K562 (cell line): ENCODE measurements at regions not wholly inside any gene's neighbourhood (a gene's known extent, or its start where the extent isn't known, plus 50 kb on each side); places are given as distances from the start of the nearest gene placed in this dataset.

ENCODE experiments used
- ATAC-seq: fragments of 200-7000 bp; cut with Tn5 transposase; 3 replicates; pipeline ENCODE4 v1.9.1; 2020; ENCODE audit warnings: moderate library complexity
- BruUV-seq: library from RNA; stranded (reverse); fragments of 400-500 nt; replicated peaks from 2 replicates; lab custom pipeline; 2021; lab: Mats Ljungman, UMichigan
- CTCF ChIA-PET: fragments of 300-600 bp; formaldehyde crosslinking; extraction: SDS; loops from one replicate; lab custom pipeline; 2021; ENCODE audit warnings: low intra/inter-chr PET ratio; lab: Yijun Ruan, JAX
- POLR2A ChIA-PET: fragments of 300-600, 350-650 bp; sonication (Branson Sonifier 250); formaldehyde crosslinking; extraction: SDS; loops from one replicate; lab custom pipeline; 2021; ENCODE audit warnings: antibody characterized with exemption, inconsistent platforms; lab: Yijun Ruan, JAX
- DNase-seq, 4 experiments: peaks; one replicate each; pipeline versions ENCODE4 v3.0.0 to v3.0.0-alpha.2; 2011 to 2018; ENCODE audit warnings: low spot score in 3 of 4, mixed read lengths in 3 of 4; ENCODE audit errors: extremely low read depth in 1 of 4
- FAIRE-seq: peaks from 2 replicates; lab custom pipeline; 2011; peaks lifted over from hg19 to GRCh38; lab: Jason Lieb, UNC
- H2AFZ ChIP-seq: 2 replicates; pipeline ENCODE4 v1.6.0; 2011; ENCODE audit warnings: low read depth, low read length, control low read depth, inconsistent platforms
- H3K27ac ChIP-seq: fragments of 200-600 bp; 3 replicates; pipeline ENCODE4 v1.8.0; 2011; ENCODE audit warnings: low read depth, mild to moderate bottlenecking, control low read depth, inconsistent platforms, low read length, moderate library complexity, mixed read lengths; ENCODE audit errors: extremely low read depth
- H3K27me3 ChIP-seq, 2 experiments: fragments of 300-600 bp in 1 of 2; 2 replicates in 1 of 2; 3 replicates in 1 of 2; pipeline versions ENCODE4 v1.6.0 to v1.8.0; 2011; ENCODE audit warnings: inconsistent platforms in 2 of 2, low read length in 2 of 2, mild to moderate bottlenecking in 1 of 2, mixed read lengths in 1 of 2, moderate library complexity in 1 of 2; ENCODE audit not compliant: control insufficient read depth in 2 of 2, insufficient read depth in 2 of 2
- H3K36me3 ChIP-seq: fragments of 300-600 bp; 3 replicates; pipeline ENCODE4 v1.8.0; 2011; ENCODE audit warnings: mild to moderate bottlenecking, low read length, inconsistent platforms; ENCODE audit not compliant: control insufficient read depth, insufficient read depth
- H3K4me1 ChIP-seq, 2 experiments: fragments of 200-600 bp in 1 of 2; replicated peaks in 1 of 2; 2 replicates in 1 of 2; 3 replicates in 1 of 2; pipeline versions ENCODE4 v1.5.1 to v1.8.0; 2011; ENCODE audit warnings: inconsistent platforms in 2 of 2, low read length in 2 of 2, mild to moderate bottlenecking in 1 of 2, mixed read lengths in 1 of 2, moderate library complexity in 1 of 2; ENCODE audit not compliant: control insufficient read depth in 2 of 2, insufficient read depth in 2 of 2
- H3K4me2 ChIP-seq: 2 replicates; pipeline ENCODE4 v1.6.1; 2011; ENCODE audit warnings: low read length, control low read depth, inconsistent platforms, mixed read lengths; ENCODE audit not compliant: insufficient read depth
- H3K4me3 ChIP-seq: fragments of 200-600 bp; sonication (generic), shearing (Covaris generic); 2 replicates; pipeline ENCODE4 v1.5.1; 2016; ENCODE audit warnings: control low read depth, inconsistent platforms
- H3K79me2 ChIP-seq: fragments of 200-600 bp; 3 replicates; pipeline ENCODE4 v1.8.0; 2011; ENCODE audit warnings: low read length, inconsistent platforms; ENCODE audit not compliant: control insufficient read depth, insufficient read depth
- H3K9ac ChIP-seq, 2 experiments: 2 replicates each; pipeline versions ENCODE4 v1.6.0 to v1.6.1; 2011; ENCODE audit warnings: low read depth in 2 of 2, low read length in 2 of 2, control low read depth in 1 of 2, inconsistent platforms in 1 of 2, mild to moderate bottlenecking in 1 of 2, mixed read lengths in 1 of 2; ENCODE audit not compliant: insufficient read depth in 1 of 2
- H3K9me1 ChIP-seq: one replicate; pipeline ENCODE4 v1.6.0; 2011; ENCODE audit warnings: inconsistent platforms, mild to moderate bottlenecking, low read length, moderate library complexity; ENCODE audit not compliant: control insufficient read depth, insufficient read depth
- H3K9me3 ChIP-seq: replicated peaks from 2 replicates; pipeline ENCODE4 v1.5.1; 2011; ENCODE audit warnings: low read depth, low read length, inconsistent platforms; ENCODE audit not compliant: control insufficient read depth, insufficient read depth
- H4K20me1 ChIP-seq: replicated peaks from 2 replicates; pipeline ENCODE4 v1.6.1; 2011; ENCODE audit warnings: low read length, inconsistent platforms, mixed read lengths; ENCODE audit not compliant: control insufficient read depth, insufficient read depth
- ARNT ChIP-seq, 2 experiments: fragments of 450-650 bp; IDR thresholded peaks; 2 replicates each; pipeline ENCODE4 v1.6.1; 2016; ENCODE audit warnings: mild to moderate bottlenecking in 1 of 2
- ETV6 ChIP-seq, 3 experiments: fragments of 150-350 bp in 1 of 3; sonication (generic) in 1 of 3; formaldehyde crosslinking in 1 of 3; IDR thresholded peaks; 2 replicates each; pipeline versions ENCODE4 v1.6.1 to v1.8.0; 2014 to 2022; ENCODE audit warnings: borderline replicate concordance in 2 of 3, low read depth in 2 of 3, antibody characterized with exemption in 1 of 3, low read length in 1 of 3, mild to moderate bottlenecking in 1 of 3, missing genetic modification reagents in 1 of 3
- HMG20A ChIP-seq: fragments of 450-650 bp; formaldehyde crosslinking; conservative IDR thresholded peaks from 2 replicates; pipeline ENCODE4 v1.4.0; 2020; ENCODE audit warnings: mild to moderate bottlenecking, mixed read lengths
- ILF3 ChIP-seq: fragments of 450-650 bp; IDR thresholded peaks from 2 replicates; pipeline ENCODE4 v1.6.1; 2018; ENCODE audit warnings: antibody characterized with exemption, mild to moderate bottlenecking, moderate library complexity, borderline replicate concordance
- JUND ChIP-seq, 2 experiments: IDR thresholded peaks; 2 replicates in 1 of 2; 3 replicates in 1 of 2; pipeline ENCODE4 v1.6.1; 2011; ENCODE audit warnings: borderline replicate concordance in 2 of 2, low read depth in 2 of 2, low read length in 2 of 2, improper control_type of control experiment in 1 of 2, missing biosample characterization in 1 of 2, missing genetic modification characterization in 1 of 2, missing genetic modification reagents in 1 of 2
- NFRKB ChIP-seq: fragments of 450-650 bp; IDR thresholded peaks from 2 replicates; pipeline ENCODE4 v1.6.1; 2016; ENCODE audit warnings: low read depth
- NFXL1 ChIP-seq: fragments of 450-650 bp; formaldehyde crosslinking; IDR thresholded peaks from 2 replicates; pipeline ENCODE4 v1.4.0; 2021; ENCODE audit warnings: mild to moderate bottlenecking
- NUFIP1 ChIP-seq: fragments of 450-650 bp; IDR thresholded peaks from 2 replicates; pipeline ENCODE4 v1.6.1; 2018; ENCODE audit not compliant: partially characterized antibody
- SAP30 ChIP-seq: fragments of 200-600 bp; sonication (generic); IDR thresholded peaks from 2 replicates; pipeline ENCODE4 v1.6.1; 2012; ENCODE audit warnings: borderline replicate concordance, low read depth, mild to moderate bottlenecking, moderate library complexity, low read length, control low read depth, inconsistent platforms; ENCODE audit not compliant: insufficient read depth, poor library complexity, severe bottlenecking
- SIN3A ChIP-seq, 2 experiments: fragments of 150-350 bp in 1 of 2; IDR thresholded peaks; 2 replicates each; pipeline ENCODE4 v1.6.1; 2011 to 2016; ENCODE audit warnings: borderline replicate concordance in 2 of 2, low read depth in 2 of 2, low read length in 2 of 2, mild to moderate bottlenecking in 2 of 2, moderate library complexity in 2 of 2; ENCODE audit not compliant: control insufficient read depth in 1 of 2
- STAT5B ChIP-seq: fragments of 250-450 bp; sonication (Bioruptor Pico); IDR thresholded peaks from 2 replicates; pipeline ENCODE4 v1.8.0; 2021; ENCODE audit warnings: mild to moderate bottlenecking, inconsistent platforms
- ZKSCAN8 ChIP-seq: fragments of 200-800 bp; sonication (Bioruptor generic); IDR thresholded peaks from 2 replicates; pipeline ENCODE4 v1.6.1; 2016; ENCODE audit warnings: missing genetic modification characterization, missing compliant biosample characterization
- ZNF165 ChIP-seq: fragments of 250-450 bp; sonication (Bioruptor Pico); IDR thresholded peaks from 2 replicates; pipeline ENCODE4 v1.4.0; 2020; ENCODE audit warnings: borderline replicate concordance
- ZNF239 ChIP-seq: fragments of 250-450 bp; sonication (Bioruptor Pico); IDR thresholded peaks from 2 replicates; pipeline ENCODE4 v1.4.0; 2020; ENCODE audit warnings: mild to moderate bottlenecking
- ZNF282 ChIP-seq: sonication (generic); formaldehyde crosslinking; IDR thresholded peaks from 2 replicates; pipeline ENCODE4 v1.8.1; 2023; ENCODE audit warnings: missing genetic modification reagents
- ZNF354B ChIP-seq: fragments of 250-450 bp; sonication (Bioruptor Pico); IDR thresholded peaks from 2 replicates; pipeline ENCODE4 v1.4.0; 2020
- ZNF76 ChIP-seq: fragments of 250-450 bp; sonication (Bioruptor Pico); IDR thresholded peaks from 2 replicates; pipeline ENCODE4 v1.4.0; 2020; ENCODE audit warnings: mild to moderate bottlenecking, moderate library complexity, borderline replicate concordance
- ZNF785 ChIP-seq: fragments of 250-450 bp; sonication (Bioruptor Pico); IDR thresholded peaks from 2 replicates; pipeline ENCODE4 v1.4.0; 2020; ENCODE audit warnings: mild to moderate bottlenecking
- WGBS: fragments of 100-300 bp; shearing (Covaris generic); methylation state at CpG from one replicate; pipeline ENCODE4 v1.1.6; 2016; ENCODE audit warnings: low coverage, mixed read lengths; ENCODE audit not compliant: insufficient coverage; ENCODE audit errors: missing lambda C conversion rate; 5-methylcytosine and 5-hydroxymethylcytosine counted together
- in situ Hi-C: fragments of 300-500 bp; cut with MboI; formaldehyde crosslinking; loops from 4 replicates; pipeline ENCODE4 v1.15.0; 2018; ENCODE audit warnings: inconsistent platforms, mixed read lengths
- intact Hi-C: fragments of 100-400 bp; cut with micrococcal nuclease; formaldehyde crosslinking; loops from 2 replicates; pipeline ENCODE4 v1.14.2; 2022
- TF ChIP-seq, protein P1 (sequence below): sonication (generic); formaldehyde crosslinking; IDR thresholded peaks from 2 replicates; pipeline ENCODE4 v1.8.0; 2022; ENCODE audit warnings: mild to moderate bottlenecking, missing genetic modification reagents

DNA sequence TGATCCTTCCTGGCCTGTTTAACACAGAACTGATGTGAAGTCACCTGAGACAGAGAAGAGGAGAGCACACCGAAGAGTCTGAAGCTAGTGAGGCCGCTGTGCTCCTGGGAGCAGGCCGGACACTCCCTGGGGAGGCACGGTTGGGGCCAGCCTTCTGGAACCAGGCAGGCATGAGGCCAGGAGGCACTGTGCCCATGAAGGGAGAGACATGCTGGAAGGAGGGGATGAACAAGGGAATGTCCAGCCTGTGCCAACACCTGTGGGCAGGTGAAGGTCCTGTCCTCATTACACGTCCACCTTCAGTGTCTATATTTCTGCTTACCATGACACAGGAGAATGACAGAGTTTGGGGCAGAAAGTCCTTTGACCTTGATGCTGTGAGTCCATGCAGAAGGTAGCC is 183.8 kb upstream of the S1PR3 start:
- no peak for ATAC-seq
- TF ChIP-seq NFRKB (no peak), NUFIP1 (no peak), SIN3A (IDR thresholded peaks at IDR 0.05; ENCODE audit: borderline replicate concordance in 2 of 2, control insufficient read depth in 1 of 2, low read depth in 2 of 2, low read length in 2 of 2) (no peak), HMG20A (CRISPR knock-in tag) (no peak), ZNF165 (CRISPR knock-in tag) (no peak), ZKSCAN8 (CRISPR knock-in tag) (no peak), ZNF785 (CRISPR knock-in tag) (no peak), ZNF76 (CRISPR knock-in tag) (no peak), STAT5B (no peak), ZNF354B (no peak), JUND (IDR thresholded peaks at IDR 0.05; ENCODE audit: borderline replicate concordance, low read depth, low read length) (no peak), JUND (tag; IDR thresholded peaks at IDR 0.05; ENCODE audit: borderline replicate concordance, low read depth, low read length) (no peak), SAP30 (no peak), ZNF239 (CRISPR knock-in tag) (no peak), ILF3 (no peak), ZNF282 (no peak), NFXL1 (no peak), ARNT (IDR thresholded peaks at IDR 0.05) (no peak), ETV6 (IDR thresholded peaks at IDR 0.05; ENCODE audit: borderline replicate concordance in 1 of 2, low read depth in 2 of 2, low read length in 1 of 2) (no peak), ETV6 (CRISPR knock-in tag; IDR thresholded peaks at IDR 0.05; ENCODE audit: borderline replicate concordance) (no peak)
- TF ChIP-seq, protein P1, sequence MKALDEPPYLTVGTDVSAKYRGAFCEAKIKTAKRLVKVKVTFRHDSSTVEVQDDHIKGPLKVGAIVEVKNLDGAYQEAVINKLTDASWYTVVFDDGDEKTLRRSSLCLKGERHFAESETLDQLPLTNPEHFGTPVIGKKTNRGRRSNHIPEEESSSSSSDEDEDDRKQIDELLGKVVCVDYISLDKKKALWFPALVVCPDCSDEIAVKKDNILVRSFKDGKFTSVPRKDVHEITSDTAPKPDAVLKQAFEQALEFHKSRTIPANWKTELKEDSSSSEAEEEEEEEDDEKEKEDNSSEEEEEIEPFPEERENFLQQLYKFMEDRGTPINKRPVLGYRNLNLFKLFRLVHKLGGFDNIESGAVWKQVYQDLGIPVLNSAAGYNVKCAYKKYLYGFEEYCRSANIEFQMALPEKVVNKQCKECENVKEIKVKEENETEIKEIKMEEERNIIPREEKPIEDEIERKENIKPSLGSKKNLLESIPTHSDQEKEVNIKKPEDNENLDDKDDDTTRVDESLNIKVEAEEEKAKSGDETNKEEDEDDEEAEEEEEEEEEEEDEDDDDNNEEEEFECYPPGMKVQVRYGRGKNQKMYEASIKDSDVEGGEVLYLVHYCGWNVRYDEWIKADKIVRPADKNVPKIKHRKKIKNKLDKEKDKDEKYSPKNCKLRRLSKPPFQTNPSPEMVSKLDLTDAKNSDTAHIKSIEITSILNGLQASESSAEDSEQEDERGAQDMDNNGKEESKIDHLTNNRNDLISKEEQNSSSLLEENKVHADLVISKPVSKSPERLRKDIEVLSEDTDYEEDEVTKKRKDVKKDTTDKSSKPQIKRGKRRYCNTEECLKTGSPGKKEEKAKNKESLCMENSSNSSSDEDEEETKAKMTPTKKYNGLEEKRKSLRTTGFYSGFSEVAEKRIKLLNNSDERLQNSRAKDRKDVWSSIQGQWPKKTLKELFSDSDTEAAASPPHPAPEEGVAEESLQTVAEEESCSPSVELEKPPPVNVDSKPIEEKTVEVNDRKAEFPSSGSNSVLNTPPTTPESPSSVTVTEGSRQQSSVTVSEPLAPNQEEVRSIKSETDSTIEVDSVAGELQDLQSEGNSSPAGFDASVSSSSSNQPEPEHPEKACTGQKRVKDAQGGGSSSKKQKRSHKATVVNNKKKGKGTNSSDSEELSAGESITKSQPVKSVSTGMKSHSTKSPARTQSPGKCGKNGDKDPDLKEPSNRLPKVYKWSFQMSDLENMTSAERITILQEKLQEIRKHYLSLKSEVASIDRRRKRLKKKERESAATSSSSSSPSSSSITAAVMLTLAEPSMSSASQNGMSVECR: no peak
- CTCF ChIA-PET: no interaction called here
- Histone ChIP-seq H3K27me3 (no peaks in the 10 kb centered on the region), H3K9me1 (peaks cover 3% of the 10 kb centered on the region), H3K27ac (no peak overlapping the region), H3K4me3 (no peak overlapping the region), H4K20me1 (no peaks in the 10 kb centered on the region), H3K4me1 (peaks cover 3 to 20% of the 10 kb centered on the region in 2 experiments; a peak in 3 of 5 replicates), H3K36me3 (no peaks in the 10 kb centered on the region), H3K9ac (no peak overlapping the region), H2AFZ (no peak overlapping the region), H3K4me2 (no peak overlapping the region), H3K9me3 (no peaks in the 10 kb centered on the region), H3K79me2 (no peaks in the 10 kb centered on the region)
- intact Hi-C loops (no loop called here), in situ Hi-C loops (no loop called here)
- POLR2A ChIA-PET: interaction anchor here (0.7 to 0.9 kb wide), 2 partner anchors 13 to 143 kb away, joined by 3 to 4 read pairs; no protein-coding TSS in a partner anchor
- 77% methylated on average over 5 of the region's 5 CpGs for WGBS
- no peak for FAIRE-seq
- DNase-seq: no peak
- BruUV-seq: no TSS peak
